Hepatocyte (in vitro differentiated cells): ENCODE measurements at regions not wholly inside any gene's neighbourhood (a gene's known extent, or its start where the extent isn't known, plus 50 kb on each side); places are given as distances from the start of the nearest gene placed in this dataset.

Experiments used
- DNase-seq: peaks from one replicate; pipeline ENCODE4 v3.0.0-alpha.2; 2016; ENCODE audit warnings: low spot score
- H2AFZ ChIP-seq: fragments of 200-600 bp; sonication (generic); 2 replicates; pipeline ENCODE4 v1.6.0; 2016; ENCODE audit warnings: antibody characterized with exemption, mild to moderate bottlenecking
- H3K27ac ChIP-seq: fragments of 200-600 bp; sonication (generic); 2 replicates; pipeline ENCODE4 v1.5.1; 2016; ENCODE audit warnings: mild to moderate bottlenecking
- H3K27me3 ChIP-seq: fragments of 200-600 bp; sonication (generic); 2 replicates; pipeline ENCODE4 v1.6.1; 2016
- H3K36me3 ChIP-seq: fragments of 200-600 bp; sonication (generic); replicated peaks from 2 replicates; pipeline ENCODE4 v1.5.1; 2016; ENCODE audit warnings: low read depth; ENCODE audit not compliant: insufficient read depth
- H3K4me1 ChIP-seq: fragments of 200-600 bp; sonication (generic); 2 replicates; pipeline ENCODE4 v1.5.1; 2016; ENCODE audit warnings: mild to moderate bottlenecking, moderate library complexity; ENCODE audit not compliant: insufficient read depth
- H3K4me2 ChIP-seq: fragments of 200-600 bp; sonication (generic); 2 replicates; pipeline ENCODE4 v1.6.0; 2016
- H3K4me3 ChIP-seq: fragments of 200-600 bp; sonication (generic); 2 replicates; pipeline ENCODE4 v1.5.1; 2016; ENCODE audit warnings: mild to moderate bottlenecking
- H3K79me2 ChIP-seq: fragments of 200-600 bp; sonication (generic); 2 replicates; pipeline ENCODE4 v1.6.0; 2017; ENCODE audit warnings: mild to moderate bottlenecking
- H3K9me2 ChIP-seq: fragments of 200-600 bp; sonication (generic); replicated peaks from 2 replicates; pipeline ENCODE4 v1.6.0; 2017; ENCODE audit warnings: mild to moderate bottlenecking; ENCODE audit not compliant: insufficient read depth
- H3K9me3 ChIP-seq: fragments of 200-600 bp; sonication (generic); 2 replicates; pipeline ENCODE4 v1.5.1; 2016; ENCODE audit warnings: low read depth, mild to moderate bottlenecking
- H4K20me1 ChIP-seq: fragments of 200-600 bp; sonication (generic); 2 replicates; pipeline ENCODE4 v1.6.0; 2016; ENCODE audit warnings: mild to moderate bottlenecking; ENCODE audit not compliant: insufficient read depth, poor library complexity, severe bottlenecking
- CTCF ChIP-seq: fragments of 200-600 bp; sonication (generic); IDR thresholded peaks from 2 replicates; pipeline ENCODE4 v1.5.1; 2016; ENCODE audit warnings: antibody characterized with exemption, mild to moderate bottlenecking; ENCODE audit not compliant: poor library complexity
- EZH2 ChIP-seq: fragments of 200-600 bp; sonication (generic); IDR thresholded peaks from 2 replicates; pipeline ENCODE4 v1.6.1; 2016; ENCODE audit warnings: antibody characterized with exemption, mild to moderate bottlenecking, borderline replicate concordance
- EZH2phosphoT487 ChIP-seq: fragments of 200-600 bp; sonication (generic); IDR thresholded peaks from one replicate; pipeline ENCODE4 v1.6.1; 2018; ENCODE audit warnings: antibody characterized with exemption, mild to moderate bottlenecking, low read depth, moderate library complexity; ENCODE audit not compliant: unreplicated experiment, severe bottlenecking
- WGBS: methylation state at CpG from one replicate; pipeline ENCODE4 v1.1.6; 2016; ENCODE audit warnings: low lambda C conversion rate; ENCODE audit errors: missing lambda C conversion rate; 5-methylcytosine and 5-hydroxymethylcytosine counted together

DNA sequence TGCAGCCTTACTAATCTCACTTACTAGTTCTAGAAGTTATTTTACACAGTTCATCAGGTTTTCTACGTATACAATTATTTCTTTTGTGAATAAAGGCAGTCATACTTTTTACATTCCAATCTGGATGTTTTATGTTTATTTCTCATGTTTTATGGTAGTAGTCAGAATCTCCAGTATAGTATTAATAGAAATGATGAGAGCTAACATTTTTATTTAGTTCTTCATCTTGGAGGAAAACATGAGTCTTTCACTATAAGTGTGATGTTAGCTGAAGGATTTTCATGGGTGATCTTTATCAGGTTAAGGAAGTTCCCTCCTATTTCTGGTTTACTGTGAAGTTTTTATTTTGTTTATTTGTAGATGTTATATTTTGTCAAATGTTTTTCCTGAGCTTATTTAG is 256.1 kb upstream of the GIMD1 start:
- Histone ChIP-seq H3K4me3 (no peak overlapping the region), H3K4me2 (no peak overlapping the region), H2AFZ (no peak overlapping the region), H3K79me2 (no peaks in the 10 kb centered on the region), H3K27ac (no peak overlapping the region), H3K36me3 (no peaks in the 10 kb centered on the region), H4K20me1 (no peaks in the 10 kb centered on the region), H3K4me1 (no peaks in the 10 kb centered on the region), H3K9me3 (no peaks in the 10 kb centered on the region), H3K9me2 (no peaks in the 10 kb centered on the region), H3K27me3 (no peaks in the 10 kb centered on the region)
- no peak for DNase-seq
- no peak for TF ChIP-seq EZH2
- TF ChIP-seq EZH2phosphoT487 = no peak
- TF ChIP-seq CTCF = no peak
- 79% methylated on average over 1 of the region's 1 CpG for WGBS

- Histone ChIP-seq H3K79me2 (no peaks in the 10 kb centered on the region), H3K9me2 (no peaks in the 10 kb centered on the region), H3K4me3 (no peak overlapping the region), H3K27ac (no peak overlapping the region), H3K27me3 (no peaks in the 10 kb centered on the region), H2AFZ (no peak overlapping the region), H3K4me2 (no peak overlapping the region), H3K4me1 (peaks cover 13% of the 10 kb centered on the region), H3K9me3 (no peaks in the 10 kb centered on the region), H3K36me3 (no peaks in the 10 kb centered on the region), H4K20me1 (no peaks in the 10 kb centered on the region)
- TF ChIP-seq EZH2phosphoT487 (no peak), EZH2 (no peak)
- no peak for DNase-seq
- WGBS = 72% methylated on average over 3 of the region's 3 CpGs
Observed at GRCh38 chr4:106618956-106619355, 250.4 kb upstream of the GIMD1 start.

- no peak for DNase-seq
- 74% methylated on average over 2 of the region's 2 CpGs for WGBS
Observed at GRCh38 chr4:106615961-106616360, 247.4 kb upstream of the GIMD1 start.

GRCh38 chr4:106615410-106615945 is 246.9 kb upstream of the GIMD1 start:
- Histone ChIP-seq H3K9me2 (no peaks in the 10 kb centered on the region), H2AFZ (no peak overlapping the region), H3K4me3 (no peak overlapping the region), H3K27ac (no peak overlapping the region), H3K79me2 (no peaks in the 10 kb centered on the region), H3K4me1 (peaks cover 13% of the 10 kb centered on the region), H3K9me3 (no peaks in the 10 kb centered on the region), H3K36me3 (no peaks in the 10 kb centered on the region), H4K20me1 (no peaks in the 10 kb centered on the region), H3K27me3 (no peaks in the 10 kb centered on the region), H3K4me2 (no peak overlapping the region)
- no peak for TF ChIP-seq CTCF
- no peak for TF ChIP-seq EZH2
- no peak for TF ChIP-seq EZH2phosphoT487
- no peak for DNase-seq
- 69% methylated on average over 4 of the region's 4 CpGs for WGBS

More at GRCh38 chr4:106615961-106616360, 247.4 kb upstream of the GIMD1 start:
- peaks cover 13% of the 10 kb centered on the region for H3K4me1 ChIP-seq
- no peaks in the 10 kb centered on the region for H3K27me3 ChIP-seq
- no peaks in the 10 kb centered on the region for H3K9me3 ChIP-seq
- no peaks in the 10 kb centered on the region for H3K36me3 ChIP-seq
- TF ChIP-seq CTCF (no peak), EZH2phosphoT487 (no peak), EZH2 (no peak)
- no peak overlapping the region for H3K4me3 ChIP-seq
- H3K27ac ChIP-seq = no peak overlapping the region
- no peaks in the 10 kb centered on the region for H3K79me2 ChIP-seq
- no peak overlapping the region for H2AFZ ChIP-seq
- H3K9me2 ChIP-seq = no peaks in the 10 kb centered on the region
- no peak overlapping the region for H3K4me2 ChIP-seq
- H4K20me1 ChIP-seq = no peaks in the 10 kb centered on the region
